HG03558 (cell line): ENCODE measurements at regions not wholly inside any gene's neighbourhood (a gene's known extent, or its start where the extent isn't known, plus 50 kb on each side); places are given as distances from the start of the nearest gene placed in this dataset.

ENCODE experiments used
- ATAC-seq: cut with Tn5 transposase; IDR thresholded peaks from one replicate; pipeline ENCODE4 v1.9.1; 2021; ENCODE audit warnings: moderate number of reproducible peaks; ENCODE audit not compliant: unreplicated experiment; ENCODE audit errors: extremely low read depth

DNA sequence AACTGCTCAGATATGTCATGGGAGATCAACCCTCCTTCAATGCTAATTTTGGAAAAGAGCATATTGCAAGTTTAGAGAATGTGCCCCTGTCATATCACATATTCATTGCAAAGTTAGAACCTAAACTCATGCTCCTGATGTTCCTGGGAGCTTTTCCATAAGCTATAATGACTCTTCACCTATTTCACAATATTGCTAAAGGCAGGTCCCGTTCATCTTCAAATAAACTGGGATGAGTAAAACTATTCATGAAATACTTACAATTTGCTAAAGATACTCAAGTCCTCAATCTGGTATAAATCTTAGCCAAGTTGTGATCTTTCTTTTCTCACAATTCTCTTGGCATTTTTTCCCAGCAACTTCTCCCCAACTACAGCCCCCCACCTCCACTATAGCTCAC, 121.7 kb upstream of the TNFAIP3 start:
- no peak for ATAC-seq

DNA sequence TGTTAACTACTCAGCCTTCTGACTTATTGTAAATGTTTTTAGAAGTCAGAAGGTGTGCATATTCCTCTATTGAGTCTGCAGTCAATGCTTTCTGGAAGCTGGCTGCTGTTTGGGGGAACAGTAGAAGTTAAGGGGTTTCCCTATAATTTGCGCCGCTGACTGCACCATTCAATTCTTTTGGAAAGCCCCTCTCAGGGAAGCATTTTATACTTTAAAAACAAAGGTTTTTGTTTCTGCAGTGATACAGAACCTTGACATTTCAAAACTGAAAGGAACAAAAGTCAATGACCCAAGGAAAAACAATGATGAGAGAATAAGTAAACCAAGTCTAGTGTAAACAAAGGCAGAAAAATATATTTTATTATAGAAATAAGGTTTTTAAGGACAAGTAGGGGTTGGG, 120.8 kb upstream of the TNFAIP3 start:
- no peak for ATAC-seq

DNA sequence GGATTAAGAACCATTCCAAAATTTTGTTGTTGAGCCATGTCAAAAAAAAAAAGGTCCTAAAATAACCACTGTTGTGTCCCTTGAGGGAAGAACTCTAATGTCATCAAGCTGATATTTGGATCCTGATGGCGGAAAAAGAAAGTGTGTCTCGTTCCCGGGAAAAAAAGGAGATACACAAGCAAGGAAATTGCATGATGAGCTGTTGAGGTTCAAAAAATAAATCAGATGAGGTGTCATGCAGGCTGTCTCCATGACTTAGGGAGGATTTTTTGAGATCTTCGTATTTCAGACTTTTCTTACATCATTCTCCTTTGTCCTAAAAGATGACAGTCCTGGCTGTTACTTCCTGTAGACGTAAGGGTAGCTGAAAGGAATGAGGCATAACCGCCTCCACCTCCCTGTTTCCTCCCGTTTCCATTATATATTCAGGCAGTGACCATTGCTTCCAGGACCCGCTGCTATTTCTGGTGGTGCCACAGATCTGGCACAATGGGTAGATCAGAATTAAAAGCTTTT, 117.3 kb upstream of the TNFAIP3 start:
- no peak for ATAC-seq

DNA sequence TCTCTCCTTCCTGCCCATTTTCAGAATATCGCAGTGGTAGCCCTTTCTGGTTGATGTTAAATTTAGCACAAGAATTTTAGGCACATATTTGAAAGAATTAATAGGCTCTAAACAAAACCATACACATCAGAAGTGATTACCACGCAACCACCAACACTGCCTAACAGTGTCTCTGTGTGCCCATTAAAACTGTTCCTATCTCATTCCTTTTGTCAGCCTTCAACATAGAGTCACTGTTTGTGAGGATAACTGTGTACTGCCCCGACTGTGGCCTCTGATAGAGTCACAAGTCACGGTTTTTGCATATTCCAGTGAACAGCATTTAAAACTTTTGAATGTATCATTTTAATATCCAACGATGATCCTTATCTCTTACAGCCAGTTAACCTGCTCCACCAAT, 116.8 kb upstream of the TNFAIP3 start:
- ATAC-seq, result no peak

DNA sequence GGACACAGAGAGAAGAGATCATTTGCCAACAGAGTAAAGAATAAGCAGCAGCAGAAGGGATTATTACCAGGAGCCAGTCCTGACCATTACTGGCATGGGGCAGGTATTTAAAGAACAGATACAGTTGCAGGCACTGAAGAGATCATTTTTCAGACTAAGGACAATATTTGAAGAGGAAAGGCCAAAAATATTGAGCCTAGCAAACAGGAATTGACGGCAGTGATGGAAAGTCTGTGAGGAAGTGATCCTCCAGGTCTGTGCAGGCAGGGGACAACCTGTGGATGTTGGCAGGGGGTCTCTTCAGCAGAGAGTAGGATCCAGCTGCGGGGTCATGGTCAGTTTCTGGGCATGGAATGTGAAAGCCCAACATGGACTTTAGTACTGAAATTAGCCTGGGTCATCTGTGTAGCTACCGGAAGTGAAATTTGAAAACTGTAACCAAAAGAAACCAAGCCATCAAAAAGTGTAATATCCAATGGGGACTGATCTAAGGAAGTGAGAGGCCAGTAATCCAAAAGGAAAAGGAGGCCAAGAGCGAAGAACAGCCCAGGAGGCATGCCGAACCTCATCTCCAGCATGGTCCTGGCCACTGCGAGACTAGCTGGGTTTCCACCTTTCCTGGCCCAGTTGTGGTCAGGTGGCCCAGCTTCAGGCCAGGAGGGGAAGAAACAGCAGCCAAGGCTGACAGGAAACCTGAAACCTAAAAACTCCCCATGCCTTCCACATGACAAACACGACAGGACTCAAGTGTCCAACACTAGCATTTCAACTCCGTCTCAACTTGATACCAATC, 115.1 kb upstream of the TNFAIP3 start:
- no peak for ATAC-seq

DNA sequence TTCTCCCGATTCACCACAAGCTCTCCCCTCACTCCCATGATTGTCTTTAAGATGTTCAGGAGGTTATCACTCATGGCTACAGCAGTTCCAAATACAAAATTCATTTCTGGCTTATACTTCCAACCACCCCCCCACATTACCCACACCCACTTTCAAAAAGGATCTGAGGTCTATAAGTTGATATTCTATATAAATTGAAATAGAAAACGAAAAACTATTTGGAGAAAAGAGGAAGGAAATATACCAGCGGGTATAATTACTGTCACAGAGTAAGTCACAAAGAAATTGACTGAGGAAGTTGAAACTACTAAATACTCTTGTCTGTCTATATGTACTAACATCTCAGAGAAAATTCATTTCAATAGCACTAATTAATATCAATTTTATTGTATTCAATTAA, 112.7 kb upstream of the TNFAIP3 start:
- no peak for ATAC-seq

DNA sequence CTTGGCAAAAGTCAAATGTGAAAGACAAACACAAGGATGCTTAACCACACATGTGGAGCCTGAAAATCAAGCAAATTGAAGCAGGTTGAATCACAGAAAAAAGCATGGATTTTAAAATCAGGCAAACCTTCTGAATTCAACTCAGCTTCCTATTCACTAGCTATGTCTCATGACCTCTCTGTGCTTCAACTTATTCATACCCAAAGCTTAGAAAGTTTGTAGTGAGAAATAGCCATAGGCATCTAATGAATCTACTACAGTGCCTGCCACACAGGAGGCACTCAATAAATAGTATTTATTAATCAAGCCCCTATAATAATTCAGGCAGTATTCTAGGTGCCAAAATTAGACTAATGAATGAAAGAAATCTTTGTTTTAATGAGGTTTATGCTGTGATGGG, 112.2 kb upstream of the TNFAIP3 start:
- no peak for ATAC-seq

DNA sequence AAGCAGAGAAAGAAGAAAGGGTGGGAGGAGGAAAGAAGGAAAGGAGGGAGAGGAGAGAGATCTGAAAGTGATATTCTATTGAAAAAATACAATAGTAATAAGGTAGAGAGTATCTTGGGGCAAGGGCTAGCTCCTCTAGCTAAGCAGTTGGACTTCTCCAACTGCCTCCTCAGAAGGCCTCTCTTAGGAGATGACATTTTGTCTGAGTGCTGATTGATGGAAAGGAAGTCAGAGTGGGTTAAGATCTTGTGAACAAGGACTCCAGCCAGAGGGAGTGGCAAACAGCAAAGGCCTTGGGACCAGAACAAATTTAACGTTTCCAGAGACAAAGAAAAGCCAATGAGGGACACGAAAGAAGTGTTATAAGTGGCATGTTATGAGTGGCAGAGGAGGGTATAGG, 111.8 kb upstream of the TNFAIP3 start:
- ATAC-seq, result no peak

DNA sequence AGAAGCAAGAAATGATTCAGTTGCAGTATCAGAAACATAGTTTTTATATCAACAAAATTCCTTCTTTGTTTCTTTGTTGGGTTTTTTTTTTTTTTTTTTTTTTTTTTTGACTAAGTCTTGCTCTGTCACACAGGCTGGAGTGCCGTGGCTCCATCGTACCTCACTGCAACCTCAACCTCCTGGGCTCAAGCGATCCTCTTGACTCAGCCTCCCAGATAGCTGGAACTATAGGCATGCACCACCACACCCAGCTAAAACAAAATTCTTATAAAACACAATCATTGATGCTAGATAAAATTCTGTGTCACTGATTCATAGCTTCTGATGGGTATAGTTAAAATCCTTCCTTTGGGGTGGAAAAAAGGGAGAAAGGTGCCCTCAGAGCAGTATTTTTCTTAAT, 110.3 kb upstream of the TNFAIP3 start:
- no peak for ATAC-seq

DNA sequence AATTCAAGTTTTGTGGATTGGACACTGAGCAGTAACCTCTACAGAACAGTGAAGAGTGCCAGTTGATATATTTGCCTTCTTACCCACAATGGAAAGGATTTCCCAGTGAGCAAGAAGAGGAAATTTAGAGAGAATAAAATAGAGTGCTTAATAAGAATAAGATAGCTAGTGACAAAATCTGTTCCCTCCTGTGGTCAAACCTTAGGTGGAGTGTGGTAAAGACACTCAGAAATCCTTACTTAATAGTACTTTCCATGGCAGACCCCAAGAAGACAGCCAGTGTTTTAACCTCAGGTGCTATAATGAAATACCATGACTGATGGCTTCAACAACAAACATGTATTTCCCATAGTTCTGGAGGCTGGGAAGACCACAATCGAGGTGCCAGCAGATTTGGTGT, 108.4 kb upstream of the TNFAIP3 start:
- ATAC-seq, result no peak

DNA sequence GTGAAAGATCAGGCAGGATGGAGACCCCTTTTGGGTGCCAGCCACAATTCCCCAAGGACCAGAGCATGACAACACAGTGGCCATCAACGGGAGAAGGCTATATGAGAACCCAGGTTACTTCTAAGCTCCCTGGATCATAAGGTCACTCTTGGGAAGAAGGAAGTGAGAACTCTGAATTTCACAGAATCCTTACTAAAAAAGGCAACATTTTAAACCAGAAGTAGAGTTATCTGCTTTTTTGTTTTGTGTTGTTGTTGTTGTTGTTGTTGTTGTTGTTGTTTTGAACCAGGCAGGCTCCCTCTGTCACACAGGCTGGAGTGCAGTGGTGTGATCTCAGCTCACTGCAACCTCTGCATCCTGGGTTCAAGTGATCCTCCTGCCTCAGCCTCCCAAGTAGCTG, 107.4 kb upstream of the TNFAIP3 start:
- no peak for ATAC-seq

DNA sequence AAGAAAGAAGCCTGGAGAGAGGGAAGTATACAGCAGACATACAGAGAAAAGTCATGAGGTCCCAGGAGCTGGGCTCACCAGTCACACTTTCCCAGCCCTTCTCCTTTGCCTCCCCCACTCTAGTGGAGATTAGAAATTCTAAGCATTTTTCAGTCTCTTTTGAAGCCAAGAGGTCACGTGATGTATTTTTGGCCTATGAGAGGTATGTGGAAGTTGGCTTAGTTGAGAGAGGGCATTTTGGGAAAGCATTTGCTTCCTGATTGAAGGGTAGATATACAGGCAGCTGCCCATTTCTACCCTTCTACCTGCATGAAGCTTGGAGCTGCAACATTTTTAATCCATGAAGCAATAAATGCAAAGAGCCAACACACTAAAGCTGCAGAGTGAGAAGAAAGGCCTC, 106.0 kb upstream of the TNFAIP3 start:
- no peak for ATAC-seq

DNA sequence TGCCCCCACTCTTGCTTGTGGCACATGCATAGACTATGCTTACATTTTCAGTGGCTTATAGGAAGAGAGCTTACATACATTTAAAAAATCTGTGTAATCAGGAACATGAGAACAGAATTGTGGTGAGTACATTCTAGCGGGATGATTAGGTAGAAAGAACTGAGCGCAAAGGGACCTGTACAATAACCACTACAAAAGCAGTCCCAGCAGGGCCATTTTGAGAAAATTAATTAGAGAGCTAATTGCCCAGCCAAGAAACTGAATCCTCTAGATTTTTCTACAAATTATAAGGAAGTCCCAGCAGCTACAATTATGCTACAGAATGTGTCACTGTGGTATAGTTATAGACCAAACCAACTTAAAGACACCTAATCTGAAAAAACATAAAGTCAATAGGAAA, 105.6 kb upstream of the TNFAIP3 start:
- ATAC-seq, result no peak

DNA sequence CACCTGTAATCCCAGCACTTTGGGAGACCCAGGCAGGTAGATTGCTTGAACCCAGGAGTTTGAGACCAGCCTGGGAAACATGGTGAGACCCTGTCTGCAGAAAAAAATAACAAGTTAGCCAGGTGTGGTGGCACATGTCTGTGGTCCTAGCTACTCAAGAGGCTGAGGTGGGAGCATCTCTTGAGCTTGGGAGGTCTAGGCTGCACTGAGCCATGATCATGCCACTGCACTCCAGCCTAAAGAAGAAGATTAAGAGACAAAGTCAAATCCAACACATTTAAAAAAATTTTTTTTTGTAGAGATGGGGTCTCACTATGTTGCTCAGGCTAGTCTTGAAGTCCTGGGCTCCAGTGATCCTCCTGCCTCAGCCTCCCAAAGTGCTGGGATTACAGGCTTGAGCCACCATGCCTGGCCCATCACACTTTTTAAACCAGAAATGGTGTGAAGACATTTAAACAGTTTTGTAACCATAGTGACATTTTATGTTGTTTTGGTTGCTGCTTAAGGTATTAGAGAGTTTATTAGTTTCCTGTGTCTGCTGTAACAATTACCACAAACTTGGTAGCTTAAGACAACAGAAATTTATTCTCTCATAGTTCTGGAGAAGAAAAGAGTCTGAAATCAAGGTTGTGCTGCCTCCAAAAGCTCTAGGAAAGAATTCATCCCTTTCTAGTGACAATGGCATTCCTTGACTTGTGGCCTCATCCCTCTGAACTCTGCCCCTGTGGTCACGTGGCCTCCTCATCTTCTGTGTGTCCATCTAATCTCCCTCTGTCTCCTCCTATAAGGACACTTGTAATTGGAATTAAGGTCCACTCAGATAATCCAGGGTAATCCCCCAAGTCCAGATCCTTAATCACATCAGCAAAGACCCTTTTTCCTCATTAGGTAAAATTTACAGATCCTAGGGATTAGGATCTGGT, 104.6 kb upstream of the TNFAIP3 start:
- no peak for ATAC-seq

DNA sequence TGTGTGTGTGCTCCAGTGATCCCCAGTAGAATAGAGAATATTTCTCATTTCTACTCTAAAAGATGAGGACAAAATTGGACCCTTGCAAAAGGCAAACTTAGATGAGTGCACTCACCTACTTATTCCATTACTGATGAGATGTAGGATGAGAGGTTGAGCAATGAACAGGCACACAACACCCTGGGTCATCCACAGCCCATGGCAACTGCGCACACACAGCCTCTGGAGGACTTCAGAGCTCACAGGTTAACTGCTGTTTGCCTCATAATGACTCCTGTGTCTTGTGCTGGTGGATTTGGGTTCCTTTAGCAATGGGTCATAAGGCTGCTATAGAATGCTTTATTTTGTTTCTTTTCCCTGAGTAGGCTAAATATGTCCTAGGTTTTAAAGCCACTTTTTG, 103.6 kb upstream of the TNFAIP3 start:
- ATAC-seq, result no peak

DNA sequence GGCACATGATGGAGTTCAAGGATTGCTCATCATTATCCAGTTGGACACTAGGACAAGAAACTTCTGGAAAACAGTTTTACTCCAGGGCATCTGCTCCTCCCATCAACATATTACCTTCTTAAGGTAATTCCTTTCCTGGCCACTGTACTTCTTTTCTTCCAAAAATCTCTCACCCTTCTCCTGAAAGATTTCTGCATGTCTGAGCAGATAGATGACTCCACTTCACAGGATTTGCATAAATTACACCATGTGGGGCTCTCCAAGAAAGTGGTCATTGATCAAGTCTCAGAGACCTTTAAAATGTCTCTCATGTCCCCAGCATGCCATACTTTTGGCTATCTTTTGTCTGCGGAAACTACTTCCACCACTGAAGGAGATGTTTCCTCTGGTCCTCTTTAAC, 103.2 kb upstream of the TNFAIP3 start:
- no peak for ATAC-seq

DNA sequence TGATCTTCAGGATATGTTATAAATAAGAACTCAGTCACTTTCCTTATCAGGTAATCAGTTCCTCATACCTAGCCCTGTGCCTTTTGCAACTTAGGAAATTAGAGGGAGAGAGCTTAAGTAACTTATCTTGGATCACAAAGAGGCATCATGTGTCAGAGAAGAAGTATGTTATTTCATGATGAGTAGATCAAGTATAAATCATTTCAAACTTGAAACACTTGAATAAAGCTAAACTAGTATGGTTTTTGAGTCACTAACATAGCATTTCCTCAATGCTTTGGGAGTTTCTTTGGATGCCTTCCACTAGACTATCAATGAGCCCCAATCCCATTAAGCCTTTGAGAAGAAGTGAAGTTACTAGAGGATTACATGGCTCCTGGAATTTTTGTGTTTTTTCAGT, 102.6 kb upstream of the TNFAIP3 start:
- ATAC-seq, result no peak

DNA sequence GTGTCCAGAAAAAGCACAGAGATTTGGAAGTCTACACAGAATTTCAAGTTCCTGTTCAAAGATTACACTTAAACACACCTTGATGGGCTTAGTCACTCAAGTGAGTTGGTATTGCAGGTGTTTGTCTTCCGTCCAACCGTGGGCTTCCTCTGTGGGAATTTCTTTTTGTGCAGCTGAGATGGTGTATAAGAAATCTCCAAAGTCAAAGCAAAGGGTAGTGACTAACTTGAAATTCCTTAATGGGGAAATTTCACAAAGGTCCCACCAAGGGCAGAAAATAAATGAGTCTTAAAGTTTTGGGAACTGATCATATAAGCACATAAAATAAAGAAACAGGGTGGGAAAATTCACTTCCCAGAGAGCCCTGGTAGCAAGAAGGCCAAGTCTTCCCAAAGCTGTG, 102.0 kb upstream of the TNFAIP3 start:
- ATAC-seq, result no peak

DNA sequence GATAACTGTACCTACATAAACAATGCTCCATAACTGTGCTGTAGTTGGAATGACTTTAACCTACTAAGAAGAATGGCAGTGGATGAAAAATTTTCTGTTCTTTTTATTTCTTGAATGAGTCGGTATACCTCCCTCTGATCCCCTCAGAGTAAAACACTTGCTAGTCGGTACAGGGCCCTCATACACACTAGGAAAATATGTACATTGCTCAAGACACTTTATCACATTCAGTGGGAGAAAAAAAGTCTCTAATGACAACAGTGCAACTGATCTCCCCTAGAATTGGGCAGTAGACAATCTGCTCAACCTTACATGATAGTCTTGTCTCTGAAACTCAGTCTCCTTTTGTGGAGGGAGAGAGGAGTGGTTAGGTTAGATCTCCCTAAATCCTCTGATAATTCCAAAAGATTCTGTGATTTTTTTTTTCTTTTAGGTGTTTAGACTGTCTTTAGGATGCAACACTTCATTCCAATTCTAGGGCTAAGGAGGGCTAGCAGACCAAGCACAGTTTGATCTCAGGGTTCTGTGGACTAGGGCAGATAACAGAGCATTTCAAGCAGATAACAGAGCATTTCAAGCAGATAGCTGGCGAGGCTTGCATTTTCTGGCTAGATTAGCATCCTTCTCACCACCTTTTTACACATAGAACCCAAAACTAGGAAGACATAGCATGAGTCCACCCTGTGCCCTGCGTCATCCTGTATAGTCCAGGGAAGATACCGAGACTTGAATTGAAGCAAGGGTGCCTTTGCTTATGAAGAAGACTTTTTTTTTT, 100.3 kb upstream of the TNFAIP3 start:
- no peak for ATAC-seq

DNA sequence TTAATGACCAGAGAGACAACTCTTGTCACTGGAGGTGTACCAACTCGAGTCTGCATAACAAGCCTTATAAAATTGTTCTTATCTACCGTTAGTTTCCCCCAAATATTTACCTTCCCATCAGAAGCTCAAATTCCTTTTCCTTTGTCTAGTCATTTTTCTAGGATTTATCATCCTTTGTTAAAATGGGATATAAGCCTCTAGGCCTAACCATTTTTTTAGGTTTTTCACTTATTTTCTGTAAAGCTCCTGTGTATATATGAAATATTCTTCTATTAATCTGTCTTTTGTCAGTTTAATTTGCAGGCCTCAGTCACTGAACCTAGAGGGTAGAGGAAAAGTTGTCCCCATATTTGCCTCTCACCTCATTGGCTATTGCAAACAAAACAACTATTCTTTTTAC, 99.6 kb upstream of the TNFAIP3 start:
- no peak for ATAC-seq
